ENCODE measurements at regions not wholly inside any gene's neighbourhood (a gene's known extent, or its start where the extent isn't known, plus 50 kb on each side); places are given as distances from the start of the nearest gene placed in this dataset.

DNA sequence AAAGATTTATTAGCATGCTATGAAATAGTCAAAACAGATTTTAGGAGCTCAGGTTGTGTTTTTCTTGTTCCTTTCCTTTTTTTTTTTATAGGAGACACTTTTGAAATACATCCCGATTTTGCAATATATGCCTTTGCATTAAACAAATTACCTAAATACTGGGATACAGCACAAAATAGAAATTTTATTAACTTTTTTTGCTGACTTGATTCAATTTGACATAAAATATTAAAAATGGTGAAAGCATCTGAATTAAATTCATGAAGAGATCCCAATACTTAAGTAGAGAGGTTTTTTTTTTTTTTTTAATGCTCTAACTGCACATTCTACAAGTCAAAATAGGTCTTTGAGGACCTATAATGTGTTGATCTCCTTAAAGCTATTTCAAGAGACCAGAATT, 939.5 kb upstream of the CHAC2 start:
- intact Hi-C loops (cut with micrococcal nuclease) = no loop called here
- Mint-ChIP-seq H3K27me3 (no peaks in the 10 kb centered on the region), H3K27ac (no peak overlapping the region), H3K4me3 (no peak overlapping the region), H3K4me1 (ENCODE audit: low read depth) (no peaks in the 10 kb centered on the region), H3K9me3 (peaks cover 3% of the 10 kb centered on the region), H3K36me3 (ENCODE audit: low read depth) (no peaks in the 10 kb centered on the region)
- no peak for ATAC-seq
- no peak for DNase-seq
- CTCF ChIA-PET = no interaction called here
- TF ChIP-seq, protein P1, sequence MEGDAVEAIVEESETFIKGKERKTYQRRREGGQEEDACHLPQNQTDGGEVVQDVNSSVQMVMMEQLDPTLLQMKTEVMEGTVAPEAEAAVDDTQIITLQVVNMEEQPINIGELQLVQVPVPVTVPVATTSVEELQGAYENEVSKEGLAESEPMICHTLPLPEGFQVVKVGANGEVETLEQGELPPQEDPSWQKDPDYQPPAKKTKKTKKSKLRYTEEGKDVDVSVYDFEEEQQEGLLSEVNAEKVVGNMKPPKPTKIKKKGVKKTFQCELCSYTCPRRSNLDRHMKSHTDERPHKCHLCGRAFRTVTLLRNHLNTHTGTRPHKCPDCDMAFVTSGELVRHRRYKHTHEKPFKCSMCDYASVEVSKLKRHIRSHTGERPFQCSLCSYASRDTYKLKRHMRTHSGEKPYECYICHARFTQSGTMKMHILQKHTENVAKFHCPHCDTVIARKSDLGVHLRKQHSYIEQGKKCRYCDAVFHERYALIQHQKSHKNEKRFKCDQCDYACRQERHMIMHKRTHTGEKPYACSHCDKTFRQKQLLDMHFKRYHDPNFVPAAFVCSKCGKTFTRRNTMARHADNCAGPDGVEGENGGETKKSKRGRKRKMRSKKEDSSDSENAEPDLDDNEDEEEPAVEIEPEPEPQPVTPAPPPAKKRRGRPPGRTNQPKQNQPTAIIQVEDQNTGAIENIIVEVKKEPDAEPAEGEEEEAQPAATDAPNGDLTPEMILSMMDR (IDR thresholded peaks at IDR 0.05) = no peak
- POLR2A ChIA-PET = no interaction called here

DNA sequence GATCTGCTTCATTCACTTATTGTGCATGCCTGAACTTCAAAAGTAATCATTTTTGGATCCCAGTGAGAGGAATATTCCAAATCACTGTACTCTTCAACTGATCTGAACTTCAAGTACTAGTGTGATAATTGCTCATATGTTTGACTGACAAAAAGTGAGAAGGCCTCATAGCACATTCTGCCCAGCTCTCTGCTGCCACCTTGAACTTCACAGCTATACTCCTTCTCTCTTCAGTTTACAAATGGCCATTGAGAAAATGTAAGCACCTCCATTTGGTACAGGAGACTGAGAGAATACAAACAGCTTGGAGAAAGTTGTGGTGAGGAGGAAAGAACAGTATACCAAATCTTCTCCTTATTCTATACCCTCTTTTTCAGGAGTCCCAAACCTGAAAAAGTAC, 946.0 kb upstream of the CHAC2 start:
- DNase-seq (no peak), ATAC-seq (no peak)
- H3K27ac Mint-ChIP-seq = no peak overlapping the region
- H3K36me3 Mint-ChIP-seq (ENCODE audit: low read depth) = no peaks in the 10 kb centered on the region
- H3K9me3 Mint-ChIP-seq = no peaks in the 10 kb centered on the region
- no peaks in the 10 kb centered on the region for H3K4me1 Mint-ChIP-seq (ENCODE audit: low read depth)
- TF ChIP-seq, protein P1 (IDR thresholded peaks at IDR 0.05) = no peak
- intact Hi-C loops (cut with micrococcal nuclease) = no loop called here
- no peaks in the 10 kb centered on the region for H3K27me3 Mint-ChIP-seq
- H3K4me3 Mint-ChIP-seq = no peak overlapping the region
- ChIA-PET CTCF (no interaction called here), POLR2A (no interaction called here)

DNA sequence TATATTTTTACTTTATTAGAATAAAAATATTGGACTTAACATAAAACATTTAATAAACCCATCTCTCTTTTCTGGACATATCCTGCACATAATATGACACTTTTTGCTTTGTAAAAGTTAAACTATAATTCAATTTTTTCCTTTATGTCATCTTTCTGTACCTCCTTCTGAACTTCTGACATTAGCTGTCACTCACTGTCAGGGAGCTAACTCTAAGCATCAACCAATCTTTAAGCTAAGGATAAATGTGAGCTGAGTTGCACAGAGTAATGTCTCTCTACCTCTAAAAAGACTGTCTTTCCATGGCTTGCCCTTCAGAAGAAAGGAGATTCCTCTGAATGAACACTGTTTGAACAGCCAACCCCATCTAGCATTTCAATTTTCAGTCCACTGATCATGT, 948.6 kb upstream of the CHAC2 start:
- ATAC-seq (no peak), DNase-seq (no peak)
- ChIA-PET CTCF (no interaction called here), POLR2A (no interaction called here)
- no peaks in the 10 kb centered on the region for H3K4me1 Mint-ChIP-seq (ENCODE audit: low read depth)
- intact Hi-C loops (cut with micrococcal nuclease) = no loop called here
- no peaks in the 10 kb centered on the region for H3K36me3 Mint-ChIP-seq (ENCODE audit: low read depth)
- peaks cover 1% of the 10 kb centered on the region for H3K9me3 Mint-ChIP-seq
- no peak overlapping the region for H3K4me3 Mint-ChIP-seq
- TF ChIP-seq, protein P1 (IDR thresholded peaks at IDR 0.05) = no peak
- no peaks in the 10 kb centered on the region for H3K27me3 Mint-ChIP-seq
- no peak overlapping the region for H3K27ac Mint-ChIP-seq

DNA sequence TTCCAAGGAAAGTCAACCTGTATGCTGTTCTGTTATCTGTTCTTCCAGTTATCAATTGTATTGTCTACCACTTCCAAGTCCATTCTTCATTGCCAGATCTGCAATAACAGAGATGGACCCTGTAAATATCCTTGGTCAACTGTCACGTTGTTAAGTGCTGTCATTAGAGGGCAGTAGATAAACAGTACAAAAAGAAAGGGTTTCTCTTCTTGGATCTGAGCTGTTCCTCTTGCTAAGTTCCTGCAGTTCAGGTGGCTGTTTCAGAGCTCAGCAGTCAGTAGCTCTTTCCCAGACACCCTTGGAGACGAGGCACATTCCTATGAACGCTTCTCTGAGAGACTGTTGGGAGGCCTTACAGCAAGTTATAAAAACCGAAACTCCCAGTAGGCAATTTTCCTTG, 957.1 kb upstream of the CHAC2 start:
- H3K27ac Mint-ChIP-seq = no peak overlapping the region
- no peak for ATAC-seq
- no peaks in the 10 kb centered on the region for H3K4me1 Mint-ChIP-seq (ENCODE audit: low read depth)
- intact Hi-C loops (cut with micrococcal nuclease) = no loop called here
- TF ChIP-seq, protein P1 (IDR thresholded peaks at IDR 0.05) = no peak
- ChIA-PET POLR2A (no interaction called here), CTCF (no interaction called here)
- H3K27me3 Mint-ChIP-seq = no peaks in the 10 kb centered on the region
- H3K4me3 Mint-ChIP-seq = no peak overlapping the region
- no peak for DNase-seq
- H3K36me3 Mint-ChIP-seq (ENCODE audit: low read depth) = no peaks in the 10 kb centered on the region
- peaks cover 1% of the 10 kb centered on the region for H3K9me3 Mint-ChIP-seq

DNA sequence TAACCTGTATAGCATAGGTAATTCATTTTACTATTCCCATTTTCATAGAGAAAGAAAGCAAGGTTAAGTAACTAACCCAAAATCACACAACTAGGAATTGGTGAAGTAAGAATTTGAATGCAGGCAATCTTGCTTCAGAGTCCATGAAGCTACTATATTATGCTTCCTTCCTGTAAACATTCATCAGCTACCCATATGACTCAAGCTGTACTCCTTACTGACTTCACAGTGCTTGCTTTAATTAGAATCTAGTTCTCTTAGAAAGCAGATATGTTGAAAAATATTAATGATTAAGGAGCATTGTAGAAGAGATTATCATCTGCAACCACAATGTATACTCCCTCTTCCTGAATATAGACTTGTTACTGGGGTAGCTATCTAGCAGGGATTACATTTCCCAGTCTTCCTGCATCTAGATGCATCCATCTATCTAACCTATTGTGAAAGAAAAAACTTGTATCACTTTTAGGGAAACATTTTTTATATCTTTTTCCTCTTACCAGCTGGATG, 961.6 kb upstream of the CHAC2 start:
- TF ChIP-seq, protein P1 (IDR thresholded peaks at IDR 0.05) = no peak
- intact Hi-C loops (cut with micrococcal nuclease) = no loop called here
- H3K36me3 Mint-ChIP-seq (ENCODE audit: low read depth) = no peaks in the 10 kb centered on the region
- H3K27me3 Mint-ChIP-seq = no peaks in the 10 kb centered on the region
- ATAC-seq (no peak), DNase-seq (no peak)
- no peaks in the 10 kb centered on the region for H3K4me1 Mint-ChIP-seq (ENCODE audit: low read depth)
- peaks cover 6% of the 10 kb centered on the region for H3K9me3 Mint-ChIP-seq
- POLR2A ChIA-PET = no interaction called here
- H3K4me3 Mint-ChIP-seq = no peak overlapping the region
- CTCF ChIA-PET = no interaction called here
- no peak overlapping the region for H3K27ac Mint-ChIP-seq
